ENCODE measurements at regions not wholly inside any gene's neighbourhood (a gene's known extent, or its start where the extent isn't known, plus 50 kb on each side); places are given as distances from the start of the nearest gene placed in this dataset.
"Not testable (repeated sequence)": the region's sequence is repeated elsewhere in the genome, so short reads cannot be mapped to it uniquely, and the experiment has no call there.

DNA sequence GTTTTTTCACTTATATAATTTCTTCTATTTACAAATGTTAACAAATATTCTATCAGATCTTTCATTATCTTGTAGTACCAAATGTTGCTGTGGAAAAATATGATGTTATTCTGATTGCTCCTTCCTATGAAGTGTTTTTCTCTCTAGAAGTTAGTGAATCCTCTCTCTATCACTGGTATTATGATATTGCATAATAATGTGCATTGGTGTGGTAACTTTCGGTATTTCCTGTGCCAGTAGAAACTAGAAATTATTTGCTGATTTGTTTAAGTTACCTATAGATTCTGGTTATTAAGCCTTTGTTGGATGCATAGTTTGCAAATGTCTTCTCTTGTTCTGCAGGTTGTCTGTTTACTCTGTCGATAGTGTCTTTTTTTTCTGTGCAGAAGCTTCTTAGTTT lies 342.5 kb downstream of the CENPW start:
- no peak for DNase-seq

DNA sequence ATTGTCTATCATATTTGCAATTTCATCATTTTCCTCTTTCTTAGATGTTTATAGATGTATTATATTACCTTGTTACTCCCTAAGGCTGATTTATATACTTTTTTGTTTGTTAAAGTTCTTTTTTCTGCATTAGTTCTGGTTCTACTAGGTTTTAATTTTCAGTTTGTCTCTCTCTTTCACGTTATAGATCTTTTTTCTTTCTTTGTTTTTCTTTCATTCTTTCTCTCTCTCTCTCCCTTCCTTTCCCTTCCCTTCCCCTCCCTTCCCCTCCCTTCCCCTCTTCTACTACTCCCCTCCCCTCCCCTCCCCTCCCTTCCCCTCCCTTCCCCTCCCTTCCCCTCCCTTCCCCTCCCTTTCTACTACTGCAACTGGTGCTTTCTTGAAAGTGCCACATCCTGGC lies 345.3 kb downstream of the CENPW start:
- no peak for DNase-seq

DNA sequence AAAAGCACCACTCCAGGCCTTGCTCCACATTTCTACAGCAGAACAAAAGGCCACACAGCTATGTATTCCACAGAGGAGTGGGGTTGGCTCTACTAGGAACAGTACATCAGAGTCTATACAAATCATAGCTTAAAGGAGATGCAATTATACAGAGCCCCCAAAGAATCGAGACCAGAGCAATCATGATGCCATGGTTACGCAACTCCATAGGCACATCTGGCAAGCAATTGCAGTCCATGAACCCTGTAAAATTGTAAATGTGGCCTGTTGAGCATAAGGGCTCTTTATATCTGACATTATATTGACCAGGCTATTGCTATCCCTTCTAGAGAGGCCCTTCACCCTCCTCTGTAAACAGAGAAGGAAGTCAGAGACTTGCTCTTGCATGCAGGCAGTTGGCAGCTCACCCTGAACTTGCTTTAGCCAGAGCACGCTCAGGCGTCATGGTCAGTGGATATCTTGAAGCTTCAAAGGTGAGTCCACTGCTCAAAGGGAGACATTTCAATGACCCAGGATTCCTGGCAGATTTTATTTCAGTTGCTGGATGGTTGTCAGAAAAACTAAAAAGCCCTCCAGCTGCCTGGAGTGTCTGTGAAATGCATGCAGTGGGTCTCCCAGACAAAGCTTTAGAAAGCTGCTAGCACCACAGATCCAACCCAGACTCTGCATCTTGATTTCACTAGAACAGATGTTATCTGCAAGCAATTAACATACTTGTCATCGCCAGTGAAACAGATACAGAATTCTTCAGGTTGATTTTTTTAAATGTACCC lies 357.2 kb downstream of the CENPW start:
- no peak for DNase-seq

DNA sequence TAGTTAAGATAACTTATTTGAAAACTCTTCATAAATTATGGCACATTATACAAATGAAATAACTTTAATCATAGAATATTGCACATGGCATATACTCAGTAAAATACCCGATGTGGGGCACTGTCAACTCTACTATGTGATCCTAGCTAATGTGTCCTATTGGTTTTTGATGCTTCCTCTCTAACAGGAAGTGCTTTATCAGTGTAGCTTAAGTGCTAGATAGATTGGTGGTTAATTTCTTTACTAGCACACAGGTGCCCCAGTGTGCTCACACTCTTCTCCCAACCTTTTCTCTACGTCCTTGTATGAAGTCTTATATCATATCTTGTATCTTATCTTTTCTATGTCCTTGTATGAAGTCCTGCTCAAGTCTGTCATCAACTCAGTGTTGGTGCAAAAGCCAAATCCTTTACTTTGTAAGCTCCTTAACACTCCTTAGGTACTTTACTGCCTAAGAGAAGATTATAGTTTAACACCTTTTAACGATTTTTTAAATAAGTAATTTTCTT lies 358.9 kb downstream of the CENPW start:
- no peak for DNase-seq

DNA sequence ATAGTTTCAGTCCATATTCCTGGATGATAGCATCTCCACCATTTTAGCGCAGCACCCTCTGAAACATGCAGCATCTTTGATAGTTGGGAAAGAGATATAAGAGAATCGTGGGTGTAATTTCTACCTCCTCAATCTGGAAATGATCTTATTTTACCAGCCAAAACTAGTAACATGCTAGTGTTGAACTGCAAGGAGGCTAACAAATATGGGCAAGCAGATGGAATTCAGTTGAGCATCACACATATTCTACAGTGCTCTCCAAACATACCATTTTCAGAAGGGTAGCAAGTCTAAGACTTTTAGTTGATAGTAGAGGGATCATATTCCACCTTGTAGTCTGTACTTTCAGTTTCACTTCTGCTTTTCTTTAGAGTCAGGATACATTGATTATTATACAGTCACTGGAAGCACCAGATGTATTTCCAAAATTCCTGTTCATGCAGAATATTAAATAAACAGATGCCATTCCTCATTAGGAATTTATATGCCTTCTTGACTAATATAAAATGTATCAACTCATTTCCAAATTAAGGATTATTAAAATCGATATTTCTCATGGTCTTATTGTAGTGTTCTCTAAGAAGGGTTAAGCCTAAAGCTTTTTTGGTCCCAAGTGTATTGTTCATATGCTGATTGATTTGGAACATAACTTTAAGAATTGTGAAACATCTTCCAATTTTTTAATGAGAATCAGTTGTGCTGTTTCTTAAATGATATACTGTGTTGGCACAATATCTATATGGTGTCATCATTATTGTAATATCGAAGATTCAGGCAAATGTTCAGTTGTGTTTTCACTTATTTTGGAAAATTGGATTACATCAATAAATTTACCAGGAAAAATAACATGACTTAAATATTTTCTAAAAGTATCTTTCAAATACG lies 362.0 kb downstream of the CENPW start:
- DNase-seq, result no peak

DNA sequence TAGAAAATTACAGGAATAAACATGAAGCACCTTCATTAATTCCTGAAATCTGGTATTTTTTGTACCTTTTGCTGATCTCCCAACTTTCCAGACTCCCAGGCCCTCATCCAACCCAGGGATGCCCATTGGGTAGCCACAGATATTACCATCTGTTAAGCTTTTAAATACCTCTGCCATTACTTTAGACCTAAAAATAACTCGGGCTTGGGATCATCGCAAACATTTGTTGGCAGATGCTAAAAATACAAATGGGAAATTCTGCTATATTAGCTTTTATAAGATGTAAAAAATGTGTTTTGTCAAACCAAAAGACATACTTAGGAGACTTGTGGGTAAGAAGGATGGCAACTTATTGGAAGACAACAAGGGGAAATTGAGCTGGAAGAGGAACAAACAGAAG lies 376.1 kb downstream of the CENPW start:
- no peak for DNase-seq

DNA sequence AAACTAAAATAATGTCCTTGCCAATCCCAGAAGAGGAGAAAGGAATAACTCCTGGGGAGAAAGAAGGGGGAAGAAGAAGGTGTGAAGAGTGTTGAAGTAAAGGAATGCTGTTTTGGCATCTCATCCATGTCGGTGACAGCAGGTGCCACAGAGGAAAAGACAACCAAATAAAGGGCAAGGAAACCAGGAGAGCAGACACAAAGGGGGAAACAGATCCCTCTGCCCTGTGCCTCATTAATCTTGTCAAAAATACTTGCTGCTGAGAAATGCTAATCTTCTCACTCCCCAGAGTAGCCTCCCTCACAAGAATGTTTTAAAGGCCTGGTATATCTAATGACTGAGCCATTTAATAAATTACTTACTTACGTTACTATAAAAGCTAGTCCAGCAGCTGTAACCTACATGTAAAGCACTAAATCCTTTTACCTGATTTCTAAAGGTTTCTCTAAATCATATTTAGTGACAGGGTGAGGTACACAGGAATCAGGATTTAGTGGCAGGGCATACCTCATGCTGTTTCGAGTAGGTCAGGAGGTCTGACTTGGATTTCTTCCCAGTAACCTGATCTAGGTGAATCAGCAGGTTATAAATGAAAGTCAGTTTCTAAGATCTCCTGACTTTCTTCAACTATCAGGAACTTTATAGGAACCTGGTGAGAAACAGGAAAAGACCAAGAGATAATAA lies 377.1 kb downstream of the CENPW start:
- DNase-seq, result no peak

DNA sequence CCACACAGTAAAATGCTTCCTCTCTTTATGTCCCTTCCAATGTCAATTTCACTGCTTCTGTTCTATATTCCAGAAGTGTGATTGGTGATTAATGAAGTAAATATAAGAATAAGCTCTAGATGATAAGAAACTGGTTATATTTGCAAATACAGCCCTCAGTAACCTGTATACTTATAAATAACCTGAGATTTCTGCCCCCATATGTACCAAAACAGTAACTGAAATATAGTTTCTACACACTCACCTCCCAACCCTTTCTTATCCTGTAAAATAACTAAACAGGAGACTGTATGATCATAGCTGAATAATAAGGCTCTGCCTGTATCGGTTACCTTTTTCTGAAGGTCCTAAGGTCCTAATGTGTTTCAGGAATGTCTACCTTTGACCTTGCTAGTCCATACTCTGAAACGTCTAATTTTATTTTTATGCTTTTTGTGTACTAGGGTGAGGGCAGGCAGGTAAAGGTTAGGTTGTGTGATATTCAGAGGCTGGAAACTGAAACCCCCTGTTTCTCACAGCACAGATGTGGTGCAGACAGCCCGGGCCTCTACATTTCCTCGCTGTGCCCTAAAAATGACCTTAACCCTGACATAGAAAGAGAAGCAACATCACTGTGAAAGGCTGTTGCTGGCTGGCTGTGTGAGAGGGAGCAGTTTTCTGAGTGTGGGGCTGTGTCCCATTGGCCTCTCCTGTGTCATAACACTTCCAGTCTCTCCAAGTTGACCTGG lies 378.8 kb downstream of the CENPW start:
- no peak for DNase-seq

DNA sequence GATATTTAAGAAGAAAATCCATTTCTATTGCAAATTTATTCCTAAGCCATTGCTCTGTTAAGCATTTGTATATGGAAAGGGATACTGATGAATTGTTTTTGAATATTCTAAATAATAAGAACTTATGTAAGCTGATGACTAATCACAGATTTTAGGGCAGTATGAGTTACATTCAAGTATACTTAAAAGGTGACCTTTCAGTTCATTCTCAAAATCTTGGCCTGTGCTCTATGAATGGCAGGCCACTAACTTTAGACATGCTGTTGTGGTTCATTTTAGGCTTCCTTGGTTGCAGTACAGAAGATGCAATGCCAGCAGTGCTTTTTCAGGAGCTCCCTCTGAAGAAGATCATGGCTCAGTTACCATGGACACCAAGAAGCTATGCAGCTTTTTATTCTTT lies 380.4 kb downstream of the CENPW start:
- DNase-seq, result no peak

DNA sequence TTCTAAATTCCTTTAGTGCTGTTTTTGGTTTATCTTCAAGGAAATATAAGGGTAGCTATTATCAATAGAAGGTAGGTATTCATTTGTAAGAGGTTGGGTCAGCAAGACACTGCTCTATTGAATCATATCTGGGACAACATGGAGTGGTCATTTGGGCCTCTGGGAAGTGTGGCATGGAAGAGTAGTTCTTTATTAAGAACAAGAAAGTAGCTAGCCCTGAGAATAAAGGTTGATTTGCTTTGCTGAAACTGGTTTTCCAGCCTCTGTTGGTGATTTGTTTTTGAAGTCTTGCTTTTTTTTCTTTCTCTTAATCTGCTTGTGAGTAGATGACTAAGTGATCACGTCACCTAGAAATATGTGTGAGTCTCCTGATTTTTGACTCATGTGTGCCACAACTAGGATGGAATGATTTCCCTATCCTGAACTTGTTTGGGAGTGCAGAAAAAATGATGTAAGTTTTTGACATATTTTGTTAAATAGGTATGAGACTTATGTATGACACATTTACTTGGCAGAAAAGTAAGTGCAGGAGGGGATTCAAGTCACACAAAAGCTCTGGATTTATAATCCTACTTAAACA lies 381.8 kb downstream of the CENPW start:
- no peak for DNase-seq

DNA sequence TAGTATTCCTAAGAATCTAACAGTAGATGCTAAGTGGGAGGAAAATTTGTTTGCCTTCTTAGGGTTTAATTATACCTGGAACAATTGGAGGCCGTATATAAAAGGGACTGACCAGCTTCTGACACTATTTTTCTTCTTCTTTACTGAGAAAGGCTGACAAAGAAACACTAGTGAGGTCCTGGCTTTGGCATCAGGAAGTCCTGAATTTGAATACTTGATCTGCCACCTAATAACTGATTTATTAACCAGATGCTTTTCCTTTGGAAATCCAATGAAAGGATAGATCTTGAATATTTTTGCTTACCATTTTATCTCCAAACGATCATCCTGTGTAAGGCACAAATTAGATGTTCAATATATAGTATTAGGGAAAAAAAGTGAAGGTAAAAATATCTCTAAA lies 382.5 kb downstream of the CENPW start:
- no peak for DNase-seq

DNA sequence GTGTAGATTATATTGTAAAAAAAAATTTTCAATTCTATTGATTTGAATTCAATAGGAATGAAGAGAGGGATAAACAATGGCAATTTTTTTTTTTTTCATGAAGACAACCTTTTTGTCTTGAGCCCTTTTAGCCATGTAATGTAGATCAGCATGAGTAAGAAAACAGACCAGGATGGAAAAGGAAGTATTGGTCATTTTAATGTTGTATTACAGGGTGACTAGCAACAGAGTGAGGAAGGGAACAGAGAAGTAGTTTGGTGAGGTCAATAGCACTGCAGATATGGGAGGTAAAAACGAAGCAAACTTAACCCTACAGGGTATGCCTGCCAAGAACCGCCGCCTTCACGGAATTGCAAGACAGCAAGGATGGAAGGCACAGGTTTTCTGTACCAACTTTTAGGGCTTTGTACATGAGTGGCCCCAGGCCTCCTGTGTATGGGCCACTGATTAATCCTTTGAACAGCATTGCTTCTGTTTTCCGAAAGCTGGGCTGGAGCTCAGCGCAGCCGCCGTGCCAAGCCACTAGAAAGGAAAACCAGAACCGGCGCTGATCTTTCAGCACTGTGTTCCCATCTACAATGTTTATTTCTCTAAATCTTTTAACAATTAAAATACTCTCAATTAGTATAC lies 383.7 kb downstream of the CENPW start:
- DNase-seq, result no peak

DNA sequence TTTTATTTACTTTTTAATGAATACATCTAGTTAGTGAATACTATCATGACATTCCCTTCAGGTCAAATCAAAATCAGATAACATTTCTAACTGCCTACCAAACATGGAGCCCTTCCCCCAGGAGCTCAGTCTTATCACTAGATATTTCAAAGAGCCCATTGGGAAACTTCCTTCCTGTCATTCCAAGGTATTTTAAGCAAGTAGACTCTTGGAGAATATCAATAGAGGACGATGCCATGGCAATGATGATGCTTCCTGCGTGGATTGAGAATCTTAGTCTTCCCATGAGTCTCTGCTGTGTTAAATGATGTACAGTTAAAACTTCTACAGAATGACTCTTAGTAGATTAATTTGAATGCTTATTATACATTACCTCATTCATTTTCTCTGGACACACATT lies 384.9 kb downstream of the CENPW start:
- DNase-seq, result no peak

DNA sequence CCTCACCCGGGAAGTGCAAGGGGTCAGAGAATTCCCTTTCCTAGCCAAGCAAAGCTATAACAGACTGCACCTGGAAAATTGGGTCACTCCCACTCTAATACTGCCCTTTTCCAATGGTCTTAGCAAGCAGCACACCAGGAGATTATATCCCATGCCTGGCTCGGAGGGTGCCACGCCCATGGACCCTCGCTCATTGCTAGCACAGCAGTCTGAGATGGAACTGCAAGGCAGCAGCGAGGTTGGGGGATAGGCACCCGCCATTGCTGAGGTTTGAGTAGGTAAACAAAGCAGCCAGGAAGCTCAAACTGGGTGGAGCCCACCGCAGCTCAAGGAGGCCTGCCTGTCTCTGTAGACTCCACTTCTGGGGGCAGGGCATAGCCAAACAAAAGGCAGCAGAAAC lies 386.5 kb downstream of the CENPW start:
- not testable (repeated sequence) for DNase-seq

DNA sequence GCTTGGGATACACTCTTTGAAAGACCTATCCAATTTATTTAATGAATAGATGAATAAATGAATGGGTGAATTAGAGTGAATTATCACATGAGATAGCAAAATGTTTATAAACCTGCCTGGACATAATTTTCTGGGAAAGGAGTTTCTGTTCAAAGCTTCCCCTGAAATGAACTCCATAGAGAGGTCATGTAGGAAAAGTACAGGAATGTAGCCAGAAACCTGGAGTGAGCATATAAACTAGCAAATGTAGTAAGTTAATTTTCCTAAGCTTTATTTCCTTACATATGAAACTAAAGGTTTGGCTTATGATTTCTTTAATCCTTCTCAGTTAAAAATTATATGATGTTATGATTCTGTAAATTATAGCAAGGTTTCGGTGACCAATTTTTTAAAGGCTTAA lies 380.3 kb upstream of the RSPO3 start:
- no peak for DNase-seq

DNA sequence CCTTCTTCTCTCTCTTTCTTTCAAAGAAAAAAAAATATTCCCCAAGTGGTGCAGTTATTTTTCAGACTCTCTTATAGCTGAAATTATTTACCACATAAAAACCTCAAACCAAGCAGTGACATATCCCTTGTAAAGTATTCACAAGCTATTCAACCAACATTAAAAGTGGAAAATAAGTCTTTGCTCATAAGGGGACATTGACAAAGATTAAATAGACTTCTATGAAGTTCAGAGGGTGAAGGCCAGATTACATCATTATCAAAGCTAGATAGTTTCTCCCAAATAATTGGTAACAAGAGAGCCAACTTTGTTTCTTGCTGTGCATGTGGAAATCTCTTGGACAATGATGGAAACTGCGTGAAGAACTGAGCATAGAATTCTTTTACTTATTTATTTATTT lies 379.8 kb upstream of the RSPO3 start:
- no peak for DNase-seq

DNA sequence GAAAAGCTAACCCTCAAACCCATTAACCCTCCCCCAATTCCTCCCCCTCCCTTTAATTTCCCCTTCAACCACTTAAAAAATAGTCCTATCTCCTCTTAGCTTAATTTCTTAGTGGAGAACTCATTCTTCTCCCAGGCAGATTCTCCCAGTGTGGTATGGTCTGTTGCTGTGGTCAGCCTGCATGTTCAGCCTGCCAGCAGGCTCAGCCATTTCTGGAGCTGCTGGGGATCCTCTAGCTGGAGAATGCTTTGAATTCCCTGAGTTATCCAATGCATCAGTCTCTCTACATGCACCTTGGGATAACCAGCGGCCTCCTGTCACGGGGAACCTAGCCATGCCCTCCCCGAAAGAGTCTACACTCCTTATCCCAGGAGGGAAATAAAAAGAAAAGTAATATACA lies 375.4 kb upstream of the RSPO3 start:
- no peak for DNase-seq

DNA sequence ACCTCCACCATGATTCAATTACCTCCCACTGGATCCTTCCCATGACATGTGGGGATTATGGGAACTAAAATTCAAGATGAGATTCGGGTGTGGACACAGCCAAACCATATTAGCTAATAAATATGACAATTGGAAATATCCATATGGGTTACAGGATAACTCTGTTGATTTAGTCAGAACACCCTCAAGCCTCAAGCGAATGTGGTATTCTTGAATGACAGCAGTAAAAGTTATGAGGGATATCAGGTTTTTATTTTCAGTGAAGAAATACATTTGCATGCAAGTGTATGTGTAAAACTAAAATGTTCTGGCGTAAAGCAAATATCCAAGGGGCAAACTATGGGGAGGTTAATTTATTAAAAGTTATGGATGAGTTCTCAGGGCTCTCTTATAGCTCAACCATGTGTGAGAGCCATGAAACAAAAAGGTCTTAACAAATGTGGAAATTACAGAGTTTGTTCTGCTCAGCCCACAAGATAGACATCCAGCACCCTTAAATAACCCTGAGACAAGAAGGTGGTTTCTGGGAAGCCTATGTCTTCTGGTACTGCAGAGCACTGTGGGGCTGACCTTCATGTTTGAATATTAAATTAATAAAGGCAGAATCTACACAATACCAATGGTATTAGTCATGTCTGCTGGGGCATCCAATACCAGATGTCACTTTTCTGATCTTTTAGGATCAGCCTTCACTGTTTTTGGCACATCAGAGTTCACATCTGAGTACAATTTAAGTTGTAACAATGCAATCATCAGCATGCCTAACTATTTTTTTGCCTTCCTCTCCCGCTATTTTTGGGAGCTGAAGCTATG lies 370.5 kb upstream of the RSPO3 start:
- no peak for DNase-seq

DNA sequence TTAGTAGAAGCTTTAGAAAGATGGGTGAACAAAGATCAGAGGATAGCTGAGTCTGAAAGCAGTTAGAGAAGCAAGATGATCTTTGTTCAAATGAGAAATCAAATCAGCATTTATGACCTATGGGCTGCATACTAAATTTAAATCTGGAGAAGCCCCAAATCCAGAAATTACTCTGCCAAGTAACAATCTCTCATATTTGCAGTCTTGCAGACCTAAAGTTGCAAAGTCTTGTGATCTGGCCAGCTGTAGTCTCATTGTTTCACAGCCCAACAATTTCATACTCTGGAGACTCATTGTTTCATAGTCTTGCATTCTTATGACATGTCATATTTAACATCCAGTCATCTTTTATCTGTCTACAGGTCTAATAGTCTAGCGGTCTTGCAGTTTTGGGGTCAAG lies 364.9 kb upstream of the RSPO3 start:
- DNase-seq, result no peak

DNA sequence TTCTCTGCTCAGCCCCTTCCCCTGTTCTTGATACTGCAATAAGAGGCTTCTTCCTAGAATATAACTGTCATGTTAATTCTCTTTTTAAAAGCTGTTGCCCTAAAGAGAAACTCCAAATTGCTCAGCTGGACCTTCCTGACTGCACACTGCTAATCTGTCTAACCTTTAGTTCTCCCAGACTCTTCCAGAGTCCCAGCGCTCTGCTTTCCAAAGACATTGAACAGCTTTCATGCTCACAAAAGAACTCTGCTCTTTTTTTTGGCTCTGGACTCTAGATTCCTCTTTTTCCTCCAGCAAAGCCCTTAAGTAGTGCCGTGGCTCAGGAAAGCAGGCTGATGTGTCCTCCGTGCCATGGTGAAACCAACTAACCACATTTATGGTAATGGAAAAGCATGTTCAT lies 356.6 kb upstream of the RSPO3 start:
- DNase-seq, result no peak

DNA sequence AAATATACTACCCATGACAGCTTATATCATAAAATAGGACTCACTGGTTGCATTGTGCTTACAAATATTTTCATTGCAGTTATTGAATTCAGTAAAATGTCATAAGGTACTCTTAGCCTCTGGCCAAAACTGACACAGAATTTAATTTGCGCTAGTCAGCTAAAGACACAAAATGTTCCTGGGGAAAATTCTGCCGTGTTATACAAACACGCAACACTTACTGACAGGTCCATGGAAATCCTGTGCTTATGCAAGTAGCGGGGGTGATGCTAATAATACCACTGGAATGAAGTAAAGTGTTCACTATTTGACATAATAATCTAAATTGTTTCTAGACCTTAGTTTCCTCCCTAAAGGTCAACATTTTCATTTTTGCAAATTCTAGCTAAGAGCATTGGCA lies 354.4 kb upstream of the RSPO3 start:
- DNase-seq, result no peak
